Breast epithelium (tissue), 4 donors: ENCODE measurements at regions not wholly inside any gene's neighbourhood (a gene's known extent, or its start where the extent isn't known, plus 50 kb on each side); places are given as distances from the start of the nearest gene placed in this dataset.

ENCODE experiments used
- DNase-seq, 2 donors: peaks; one replicate each; pipeline ENCODE4 v3.0.0-alpha.2; 2019; ENCODE audit warnings: low spot score in 2 of 2
- H3K27ac ChIP-seq, 2 donors: fragments of 200-600 bp; sonication (generic) in 1 of 2; one replicate each; pipeline ENCODE4 v1.5.1; 2016 to 2019; ENCODE audit warnings: mild to moderate bottlenecking in 1 of 2
- H3K27me3 ChIP-seq, 2 donors: fragments of 200-600 bp; sonication (generic) in 1 of 2; one replicate each; pipeline versions ENCODE4 v1.5.1 to v1.6.0; 2017 to 2019; ENCODE audit warnings: control low read depth in 1 of 2, mild to moderate bottlenecking in 1 of 2
- H3K36me3 ChIP-seq: fragments of 200-600 bp; one replicate; pipeline ENCODE4 v1.5.1; 2019
- H3K4me1 ChIP-seq, 2 donors: fragments of 200-600 bp; sonication (generic); one replicate each; pipeline ENCODE4 v1.5.1; 2016 to 2019; ENCODE audit warnings: control low read depth in 1 of 2
- H3K4me3 ChIP-seq, 3 donors: fragments of 200-600 bp; sonication (generic); 1 replicate in 2 of 3; 2 replicates in 1 of 3; pipeline ENCODE4 v1.5.1; 2016 to 2019; ENCODE audit warnings: mild to moderate bottlenecking in 3 of 3, moderate library complexity in 2 of 3
- H3K9me3 ChIP-seq, 2 donors: fragments of 200-600 bp; sonication (generic) in 1 of 2; one replicate each; pipeline ENCODE4 v1.5.1; 2016 to 2019; ENCODE audit warnings: control low read depth in 1 of 2
- POLR2A ChIP-seq: fragments of 450-650 bp; IDR thresholded peaks from one replicate; pipeline ENCODE4 v1.6.1; 2016; ENCODE audit warnings: antibody characterized with exemption, mild to moderate bottlenecking, moderate library complexity
- POLR2AphosphoS5 ChIP-seq, 3 donors: sonication (generic); formaldehyde crosslinking; IDR thresholded peaks; one replicate each; pipeline ENCODE4 v1.6.1; 2017; ENCODE audit warnings: antibody characterized with exemption in 3 of 3
- intact Hi-C: fragments of 100-400 bp; cut with DNase I; formaldehyde crosslinking; loops from one replicate; pipeline ENCODE4 v1.15.1; 2023; ENCODE audit warnings: low total_unique reads
- TF ChIP-seq, protein P1 (sequence below), 3 donors: fragments of 450-650 bp; IDR thresholded peaks; one replicate each; pipeline ENCODE4 v1.5.1; 2016 to 2017; ENCODE audit warnings: antibody characterized with exemption in 3 of 3, mild to moderate bottlenecking in 3 of 3, moderate library complexity in 3 of 3

DNA sequence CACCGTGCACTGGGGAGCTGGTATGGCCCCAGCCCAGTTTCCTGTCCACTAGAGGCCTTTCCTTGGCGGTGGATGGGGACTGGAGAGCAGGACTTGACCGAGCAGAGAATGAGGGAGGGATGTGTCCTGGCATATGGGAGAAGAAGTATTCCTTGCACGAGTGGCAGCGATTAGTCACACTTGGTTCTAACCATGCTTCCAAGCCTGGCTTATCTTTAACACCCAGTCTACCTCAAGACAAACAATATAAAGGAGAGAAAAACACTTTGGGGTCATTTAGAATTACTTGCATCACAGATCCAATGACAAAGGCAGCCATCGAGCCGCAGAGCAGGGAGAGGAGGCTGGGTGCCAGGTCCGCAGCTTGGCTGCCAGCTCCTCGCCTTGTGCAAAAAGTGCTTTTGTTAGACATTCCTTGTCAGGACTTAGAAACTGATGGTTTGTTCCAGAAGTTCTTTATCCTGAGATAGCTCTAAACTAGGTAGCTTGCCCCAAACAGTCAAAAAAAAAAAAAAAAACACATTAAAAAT, 214.9 kb upstream of the GMDS start:
- no peak overlapping the region for H3K4me3 ChIP-seq
- H3K27ac ChIP-seq = no peak overlapping the region
- H3K9me3 ChIP-seq = no peaks in the 10 kb centered on the region
- H3K4me1 ChIP-seq = no peaks in the 10 kb centered on the region
- intact Hi-C loops = no loop called here
- TF ChIP-seq, protein P1, sequence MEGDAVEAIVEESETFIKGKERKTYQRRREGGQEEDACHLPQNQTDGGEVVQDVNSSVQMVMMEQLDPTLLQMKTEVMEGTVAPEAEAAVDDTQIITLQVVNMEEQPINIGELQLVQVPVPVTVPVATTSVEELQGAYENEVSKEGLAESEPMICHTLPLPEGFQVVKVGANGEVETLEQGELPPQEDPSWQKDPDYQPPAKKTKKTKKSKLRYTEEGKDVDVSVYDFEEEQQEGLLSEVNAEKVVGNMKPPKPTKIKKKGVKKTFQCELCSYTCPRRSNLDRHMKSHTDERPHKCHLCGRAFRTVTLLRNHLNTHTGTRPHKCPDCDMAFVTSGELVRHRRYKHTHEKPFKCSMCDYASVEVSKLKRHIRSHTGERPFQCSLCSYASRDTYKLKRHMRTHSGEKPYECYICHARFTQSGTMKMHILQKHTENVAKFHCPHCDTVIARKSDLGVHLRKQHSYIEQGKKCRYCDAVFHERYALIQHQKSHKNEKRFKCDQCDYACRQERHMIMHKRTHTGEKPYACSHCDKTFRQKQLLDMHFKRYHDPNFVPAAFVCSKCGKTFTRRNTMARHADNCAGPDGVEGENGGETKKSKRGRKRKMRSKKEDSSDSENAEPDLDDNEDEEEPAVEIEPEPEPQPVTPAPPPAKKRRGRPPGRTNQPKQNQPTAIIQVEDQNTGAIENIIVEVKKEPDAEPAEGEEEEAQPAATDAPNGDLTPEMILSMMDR (IDR thresholded peaks at IDR 0.05) = no peak
- no peak for TF ChIP-seq POLR2A
- TF ChIP-seq POLR2AphosphoS5 (IDR thresholded peaks at IDR 0.05) = no peak
- no peaks in the 10 kb centered on the region for H3K36me3 ChIP-seq
- no peak for DNase-seq
- H3K27me3 ChIP-seq = no peaks in the 10 kb centered on the region

DNA sequence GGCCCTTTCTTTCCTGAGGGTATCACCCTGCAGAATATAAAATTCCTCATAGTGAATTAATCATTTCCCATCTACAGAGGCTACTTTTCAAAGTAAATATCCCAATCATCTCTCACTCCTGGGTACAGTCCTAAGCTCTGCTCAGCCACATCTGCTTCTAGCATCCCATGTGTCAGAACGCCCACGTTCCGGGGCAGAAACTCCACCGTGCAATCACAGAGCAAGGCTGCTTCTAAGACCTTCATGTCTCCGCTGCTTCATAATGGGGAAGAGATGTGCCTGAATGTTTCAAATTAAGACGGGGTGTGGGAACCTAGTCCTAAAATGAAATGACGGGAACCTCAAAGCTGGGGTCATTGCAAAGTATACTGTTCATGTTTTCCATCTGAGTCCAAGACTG, 208.8 kb upstream of the GMDS start:
- DNase-seq = no peak
- Histone ChIP-seq H3K27ac (no peak overlapping the region), H3K27me3 (no peaks in the 10 kb centered on the region), H3K36me3 (no peaks in the 10 kb centered on the region), H3K4me1 (no peaks in the 10 kb centered on the region), H3K4me3 (no peak overlapping the region), H3K9me3 (no peaks in the 10 kb centered on the region)
- TF ChIP-seq, protein P1 (IDR thresholded peaks at IDR 0.05) = no peak
- TF ChIP-seq POLR2AphosphoS5 (IDR thresholded peaks at IDR 0.05) = no peak
- intact Hi-C loops = no loop called here

DNA sequence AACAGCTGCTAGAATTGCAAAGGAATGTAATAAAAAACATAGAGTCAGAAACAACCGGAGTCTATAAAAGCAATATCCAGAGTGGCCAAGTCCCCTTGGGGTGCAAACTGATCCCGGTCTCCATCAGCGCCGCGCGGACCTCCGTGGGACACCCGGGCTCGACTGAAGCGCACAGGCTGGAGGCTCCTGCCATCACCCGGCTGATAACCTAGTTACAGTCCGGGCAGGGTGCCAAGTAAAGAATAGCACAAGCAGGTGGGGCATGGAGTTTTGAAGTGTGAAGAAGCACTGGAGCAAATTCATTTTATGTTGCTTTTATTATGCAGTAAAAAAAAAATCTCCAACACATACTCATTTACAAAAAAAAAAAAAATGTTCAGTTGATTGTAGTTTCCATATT, 205.1 kb upstream of the GMDS start:
- H3K4me3 ChIP-seq = peak overlapping the region in 1 of 3 donors; percentile 14
- TF ChIP-seq POLR2AphosphoS5 (IDR thresholded peaks at IDR 0.05) = no peak
- no peak for TF ChIP-seq POLR2A
- TF ChIP-seq, protein P1 (IDR thresholded peaks at IDR 0.05) = no peak
- peak in 1 of 2 donors; percentile 34 for DNase-seq

DNA sequence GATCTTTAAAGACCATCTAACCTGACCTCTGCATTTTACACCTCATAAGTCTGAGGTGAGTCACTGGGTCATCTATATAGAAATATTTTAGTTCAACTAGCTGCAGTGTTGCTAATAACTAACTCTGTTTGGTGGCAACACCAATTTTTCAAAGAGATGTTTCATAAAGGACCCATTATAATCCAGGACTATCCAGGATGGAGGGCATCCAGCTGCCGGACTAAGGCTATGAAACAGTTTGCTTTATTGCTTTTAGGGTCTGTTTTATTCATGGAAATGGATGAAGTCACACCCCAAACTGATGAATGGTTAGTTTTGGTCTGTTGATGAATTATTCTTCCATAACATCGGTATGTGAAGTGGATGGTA, 204.2 kb upstream of the GMDS start:
- Histone ChIP-seq H3K27me3 (no peaks in the 10 kb centered on the region), H3K4me1 (no peaks in the 10 kb centered on the region), H3K36me3 (no peaks in the 10 kb centered on the region), H3K4me3 (no peak overlapping the region), H3K9me3 (no peaks in the 10 kb centered on the region), H3K27ac (no peak overlapping the region)
- no peak for DNase-seq
- TF ChIP-seq, protein P1 (IDR thresholded peaks at IDR 0.05) = no peak
- no peak for TF ChIP-seq POLR2A
- no peak for TF ChIP-seq POLR2AphosphoS5 (IDR thresholded peaks at IDR 0.05)
- intact Hi-C loops = no loop called here

More for the DNA sequence above, 205.1 kb upstream of the GMDS start:
- H3K36me3 ChIP-seq = no peaks in the 10 kb centered on the region
- no peak overlapping the region for H3K27ac ChIP-seq
- H3K9me3 ChIP-seq = no peaks in the 10 kb centered on the region
- no peaks in the 10 kb centered on the region for H3K4me1 ChIP-seq
- H3K27me3 ChIP-seq = no peaks in the 10 kb centered on the region
- intact Hi-C loops = no loop called here

DNA sequence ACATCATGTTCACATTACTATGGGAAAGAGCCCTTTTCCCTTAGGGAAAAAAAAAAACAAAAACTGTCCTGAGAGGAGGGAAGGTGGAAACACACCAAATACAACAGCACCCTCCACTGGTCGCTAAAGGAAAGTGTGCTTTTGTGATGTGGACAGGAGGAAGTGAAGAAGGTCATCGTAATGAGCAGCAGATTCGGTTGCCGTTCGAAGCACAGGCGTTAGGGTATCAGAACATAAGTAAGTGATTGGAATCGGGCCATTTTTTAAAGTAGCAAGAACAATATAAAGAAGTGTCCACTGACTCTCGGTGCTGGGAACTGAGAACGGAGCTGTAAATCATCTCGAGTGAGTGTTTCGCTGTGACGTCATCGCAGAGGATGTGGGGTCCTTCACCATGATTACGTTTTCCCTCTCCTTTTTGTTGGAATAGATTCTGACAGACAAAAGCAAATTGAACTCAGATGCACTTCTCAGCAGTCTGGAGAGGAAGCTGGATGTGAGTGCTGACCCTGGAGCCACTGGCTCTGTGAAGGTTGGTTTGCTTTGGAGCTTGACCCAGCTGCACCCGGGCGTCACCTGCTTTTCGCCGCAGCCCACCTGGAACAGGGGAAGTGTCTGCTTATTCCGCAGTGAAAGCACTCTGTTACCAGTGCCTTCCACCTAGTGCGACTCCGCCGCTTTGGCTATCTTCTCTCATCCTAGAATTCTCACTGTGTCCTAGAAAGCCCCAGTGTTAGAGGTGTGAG, 203.6 kb upstream of the GMDS start:
- Histone ChIP-seq H3K27ac (peak overlapping the region in 1 of 2 donors; percentile 38), H3K4me1 (no peaks in the 10 kb centered on the region), H3K27me3 (no peaks in the 10 kb centered on the region), H3K36me3 (no peaks in the 10 kb centered on the region), H3K4me3 (peak overlapping the region in 2 of 3 donors; percentile 24 to 46), H3K9me3 (no peaks in the 10 kb centered on the region)
- DNase-seq = peak in 1 of 2 donors; percentile 30
- no peak for TF ChIP-seq POLR2A
- TF ChIP-seq, protein P1 (IDR thresholded peaks at IDR 0.05) = peak in 2 of 3 donors; percentile 42 to 46
- intact Hi-C loops = no loop called here
